GM23338 (cell line): ENCODE measurements at regions not wholly inside any gene's neighbourhood (a gene's known extent, or its start where the extent isn't known, plus 50 kb on each side); places are given as distances from the start of the nearest gene placed in this dataset.
"Not testable (repeated sequence)": the region's sequence is repeated elsewhere in the genome, so short reads cannot be mapped to it uniquely, and the experiment has no call there.

ENCODE experiments used
- CREB1 ChIP-seq: fragments of 250-450 bp; sonication (Bioruptor Pico); IDR thresholded peaks from 2 replicates; pipeline ENCODE4 v1.5.0; 2020; ENCODE audit warnings: low read depth, mild to moderate bottlenecking, moderate library complexity
- EZH2 ChIP-seq: fragments of 200-600 bp; sonication (generic); IDR thresholded peaks from one replicate; pipeline ENCODE4 v1.8.0; 2017; ENCODE audit warnings: antibody characterized with exemption, mild to moderate bottlenecking, low read depth; ENCODE audit not compliant: unreplicated experiment
- EZH2phosphoT487 ChIP-seq: fragments of 200-600 bp; sonication (generic); IDR thresholded peaks from one replicate; pipeline ENCODE4 v1.8.1; 2018; ENCODE audit warnings: antibody characterized with exemption; ENCODE audit not compliant: unreplicated experiment
- JUNB ChIP-seq: IDR thresholded peaks from one replicate; pipeline ENCODE4 v1.6.1; 2016; ENCODE audit warnings: antibody characterized with exemption; ENCODE audit not compliant: unreplicated experiment
- NANOG ChIP-seq: IDR thresholded peaks from 2 replicates; pipeline ENCODE4 v1.6.1; 2016; ENCODE audit warnings: antibody characterized with exemption, borderline replicate concordance
- POLR2AphosphoS5 ChIP-seq: IDR thresholded peaks from 2 replicates; pipeline ENCODE4 v1.6.1; 2016; ENCODE audit warnings: antibody characterized with exemption, low read depth
- STAT1 ChIP-seq: IDR thresholded peaks from one replicate; pipeline ENCODE4 v1.6.1; 2016; ENCODE audit warnings: antibody characterized with exemption; ENCODE audit not compliant: unreplicated experiment
- ZNF114 ChIP-seq: fragments of 250-450 bp; sonication (Bioruptor Pico); IDR thresholded peaks from 2 replicates; pipeline ENCODE4 v1.5.0; 2020; ENCODE audit warnings: mild to moderate bottlenecking, moderate library complexity
- ZNF331 ChIP-seq: fragments of 250-450 bp; sonication (Bioruptor Pico); IDR thresholded peaks from 2 replicates; pipeline ENCODE4 v1.5.0; 2020; ENCODE audit warnings: low read depth, mild to moderate bottlenecking, moderate library complexity
- TF ChIP-seq, protein P1 (sequence below), 2 experiments: fragments of 200-600 bp in 1 of 2; sonication (generic) in 1 of 2; conservative IDR thresholded peaks; 2 replicates each; pipeline versions ENCODE4 v1.5.1 to v1.6.1; 2016 to 2017; ENCODE audit warnings: antibody characterized with exemption in 2 of 2, low read depth in 2 of 2, mild to moderate bottlenecking in 2 of 2, moderate library complexity in 1 of 2
- TF ChIP-seq, protein P2 (sequence below): IDR thresholded peaks from one replicate; pipeline ENCODE4 v1.6.1; 2018; ENCODE audit warnings: antibody characterized with exemption; ENCODE audit not compliant: unreplicated experiment
- TF ChIP-seq, protein P3 (sequence below): fragments of 250-450 bp; sonication (Bioruptor Pico); IDR thresholded peaks from 2 replicates; pipeline ENCODE4 v1.5.0; 2020; ENCODE audit warnings: mild to moderate bottlenecking, moderate library complexity
- TF ChIP-seq, protein P4 (sequence below): IDR thresholded peaks from 2 replicates; pipeline ENCODE4 v1.6.1; 2016; ENCODE audit warnings: antibody characterized with exemption

DNA sequence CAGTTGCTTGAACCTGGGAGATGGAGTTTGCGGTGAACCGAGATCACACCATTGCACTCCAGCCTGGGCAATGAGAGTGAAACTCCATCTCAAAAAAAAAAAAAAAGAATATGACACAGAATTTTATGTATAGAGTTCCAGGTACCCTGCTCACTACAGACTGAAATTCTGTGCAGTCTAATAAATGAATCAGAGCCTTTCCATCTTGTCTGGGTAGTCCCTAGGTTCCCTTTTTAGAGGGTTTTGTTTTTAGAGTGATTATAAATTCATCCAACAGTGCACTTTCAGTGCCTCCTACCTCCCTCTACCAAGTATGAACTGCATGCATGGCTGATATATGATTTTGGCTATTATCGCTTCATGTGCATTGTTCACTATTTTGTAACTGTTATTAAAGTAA lies 107.9 kb upstream of the FBXO28 start:
- TF ChIP-seq, protein P1, sequence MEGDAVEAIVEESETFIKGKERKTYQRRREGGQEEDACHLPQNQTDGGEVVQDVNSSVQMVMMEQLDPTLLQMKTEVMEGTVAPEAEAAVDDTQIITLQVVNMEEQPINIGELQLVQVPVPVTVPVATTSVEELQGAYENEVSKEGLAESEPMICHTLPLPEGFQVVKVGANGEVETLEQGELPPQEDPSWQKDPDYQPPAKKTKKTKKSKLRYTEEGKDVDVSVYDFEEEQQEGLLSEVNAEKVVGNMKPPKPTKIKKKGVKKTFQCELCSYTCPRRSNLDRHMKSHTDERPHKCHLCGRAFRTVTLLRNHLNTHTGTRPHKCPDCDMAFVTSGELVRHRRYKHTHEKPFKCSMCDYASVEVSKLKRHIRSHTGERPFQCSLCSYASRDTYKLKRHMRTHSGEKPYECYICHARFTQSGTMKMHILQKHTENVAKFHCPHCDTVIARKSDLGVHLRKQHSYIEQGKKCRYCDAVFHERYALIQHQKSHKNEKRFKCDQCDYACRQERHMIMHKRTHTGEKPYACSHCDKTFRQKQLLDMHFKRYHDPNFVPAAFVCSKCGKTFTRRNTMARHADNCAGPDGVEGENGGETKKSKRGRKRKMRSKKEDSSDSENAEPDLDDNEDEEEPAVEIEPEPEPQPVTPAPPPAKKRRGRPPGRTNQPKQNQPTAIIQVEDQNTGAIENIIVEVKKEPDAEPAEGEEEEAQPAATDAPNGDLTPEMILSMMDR (conservative IDR thresholded peaks at IDR 0.05; ENCODE audit: low read depth in 2 of 2): not testable (repeated sequence)
- not testable (repeated sequence) for TF ChIP-seq EZH2; EZH2phosphoT487; STAT1; POLR2AphosphoS5; ZNF331 (CRISPR knock-in tag); JUNB; CREB1 (CRISPR knock-in tag); NANOG; ZNF114 (CRISPR knock-in tag)
- TF ChIP-seq, protein P2, sequence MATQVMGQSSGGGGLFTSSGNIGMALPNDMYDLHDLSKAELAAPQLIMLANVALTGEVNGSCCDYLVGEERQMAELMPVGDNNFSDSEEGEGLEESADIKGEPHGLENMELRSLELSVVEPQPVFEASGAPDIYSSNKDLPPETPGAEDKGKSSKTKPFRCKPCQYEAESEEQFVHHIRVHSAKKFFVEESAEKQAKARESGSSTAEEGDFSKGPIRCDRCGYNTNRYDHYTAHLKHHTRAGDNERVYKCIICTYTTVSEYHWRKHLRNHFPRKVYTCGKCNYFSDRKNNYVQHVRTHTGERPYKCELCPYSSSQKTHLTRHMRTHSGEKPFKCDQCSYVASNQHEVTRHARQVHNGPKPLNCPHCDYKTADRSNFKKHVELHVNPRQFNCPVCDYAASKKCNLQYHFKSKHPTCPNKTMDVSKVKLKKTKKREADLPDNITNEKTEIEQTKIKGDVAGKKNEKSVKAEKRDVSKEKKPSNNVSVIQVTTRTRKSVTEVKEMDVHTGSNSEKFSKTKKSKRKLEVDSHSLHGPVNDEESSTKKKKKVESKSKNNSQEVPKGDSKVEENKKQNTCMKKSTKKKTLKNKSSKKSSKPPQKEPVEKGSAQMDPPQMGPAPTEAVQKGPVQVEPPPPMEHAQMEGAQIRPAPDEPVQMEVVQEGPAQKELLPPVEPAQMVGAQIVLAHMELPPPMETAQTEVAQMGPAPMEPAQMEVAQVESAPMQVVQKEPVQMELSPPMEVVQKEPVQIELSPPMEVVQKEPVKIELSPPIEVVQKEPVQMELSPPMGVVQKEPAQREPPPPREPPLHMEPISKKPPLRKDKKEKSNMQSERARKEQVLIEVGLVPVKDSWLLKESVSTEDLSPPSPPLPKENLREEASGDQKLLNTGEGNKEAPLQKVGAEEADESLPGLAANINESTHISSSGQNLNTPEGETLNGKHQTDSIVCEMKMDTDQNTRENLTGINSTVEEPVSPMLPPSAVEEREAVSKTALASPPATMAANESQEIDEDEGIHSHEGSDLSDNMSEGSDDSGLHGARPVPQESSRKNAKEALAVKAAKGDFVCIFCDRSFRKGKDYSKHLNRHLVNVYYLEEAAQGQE: not testable (repeated sequence)
- TF ChIP-seq, protein P3, sequence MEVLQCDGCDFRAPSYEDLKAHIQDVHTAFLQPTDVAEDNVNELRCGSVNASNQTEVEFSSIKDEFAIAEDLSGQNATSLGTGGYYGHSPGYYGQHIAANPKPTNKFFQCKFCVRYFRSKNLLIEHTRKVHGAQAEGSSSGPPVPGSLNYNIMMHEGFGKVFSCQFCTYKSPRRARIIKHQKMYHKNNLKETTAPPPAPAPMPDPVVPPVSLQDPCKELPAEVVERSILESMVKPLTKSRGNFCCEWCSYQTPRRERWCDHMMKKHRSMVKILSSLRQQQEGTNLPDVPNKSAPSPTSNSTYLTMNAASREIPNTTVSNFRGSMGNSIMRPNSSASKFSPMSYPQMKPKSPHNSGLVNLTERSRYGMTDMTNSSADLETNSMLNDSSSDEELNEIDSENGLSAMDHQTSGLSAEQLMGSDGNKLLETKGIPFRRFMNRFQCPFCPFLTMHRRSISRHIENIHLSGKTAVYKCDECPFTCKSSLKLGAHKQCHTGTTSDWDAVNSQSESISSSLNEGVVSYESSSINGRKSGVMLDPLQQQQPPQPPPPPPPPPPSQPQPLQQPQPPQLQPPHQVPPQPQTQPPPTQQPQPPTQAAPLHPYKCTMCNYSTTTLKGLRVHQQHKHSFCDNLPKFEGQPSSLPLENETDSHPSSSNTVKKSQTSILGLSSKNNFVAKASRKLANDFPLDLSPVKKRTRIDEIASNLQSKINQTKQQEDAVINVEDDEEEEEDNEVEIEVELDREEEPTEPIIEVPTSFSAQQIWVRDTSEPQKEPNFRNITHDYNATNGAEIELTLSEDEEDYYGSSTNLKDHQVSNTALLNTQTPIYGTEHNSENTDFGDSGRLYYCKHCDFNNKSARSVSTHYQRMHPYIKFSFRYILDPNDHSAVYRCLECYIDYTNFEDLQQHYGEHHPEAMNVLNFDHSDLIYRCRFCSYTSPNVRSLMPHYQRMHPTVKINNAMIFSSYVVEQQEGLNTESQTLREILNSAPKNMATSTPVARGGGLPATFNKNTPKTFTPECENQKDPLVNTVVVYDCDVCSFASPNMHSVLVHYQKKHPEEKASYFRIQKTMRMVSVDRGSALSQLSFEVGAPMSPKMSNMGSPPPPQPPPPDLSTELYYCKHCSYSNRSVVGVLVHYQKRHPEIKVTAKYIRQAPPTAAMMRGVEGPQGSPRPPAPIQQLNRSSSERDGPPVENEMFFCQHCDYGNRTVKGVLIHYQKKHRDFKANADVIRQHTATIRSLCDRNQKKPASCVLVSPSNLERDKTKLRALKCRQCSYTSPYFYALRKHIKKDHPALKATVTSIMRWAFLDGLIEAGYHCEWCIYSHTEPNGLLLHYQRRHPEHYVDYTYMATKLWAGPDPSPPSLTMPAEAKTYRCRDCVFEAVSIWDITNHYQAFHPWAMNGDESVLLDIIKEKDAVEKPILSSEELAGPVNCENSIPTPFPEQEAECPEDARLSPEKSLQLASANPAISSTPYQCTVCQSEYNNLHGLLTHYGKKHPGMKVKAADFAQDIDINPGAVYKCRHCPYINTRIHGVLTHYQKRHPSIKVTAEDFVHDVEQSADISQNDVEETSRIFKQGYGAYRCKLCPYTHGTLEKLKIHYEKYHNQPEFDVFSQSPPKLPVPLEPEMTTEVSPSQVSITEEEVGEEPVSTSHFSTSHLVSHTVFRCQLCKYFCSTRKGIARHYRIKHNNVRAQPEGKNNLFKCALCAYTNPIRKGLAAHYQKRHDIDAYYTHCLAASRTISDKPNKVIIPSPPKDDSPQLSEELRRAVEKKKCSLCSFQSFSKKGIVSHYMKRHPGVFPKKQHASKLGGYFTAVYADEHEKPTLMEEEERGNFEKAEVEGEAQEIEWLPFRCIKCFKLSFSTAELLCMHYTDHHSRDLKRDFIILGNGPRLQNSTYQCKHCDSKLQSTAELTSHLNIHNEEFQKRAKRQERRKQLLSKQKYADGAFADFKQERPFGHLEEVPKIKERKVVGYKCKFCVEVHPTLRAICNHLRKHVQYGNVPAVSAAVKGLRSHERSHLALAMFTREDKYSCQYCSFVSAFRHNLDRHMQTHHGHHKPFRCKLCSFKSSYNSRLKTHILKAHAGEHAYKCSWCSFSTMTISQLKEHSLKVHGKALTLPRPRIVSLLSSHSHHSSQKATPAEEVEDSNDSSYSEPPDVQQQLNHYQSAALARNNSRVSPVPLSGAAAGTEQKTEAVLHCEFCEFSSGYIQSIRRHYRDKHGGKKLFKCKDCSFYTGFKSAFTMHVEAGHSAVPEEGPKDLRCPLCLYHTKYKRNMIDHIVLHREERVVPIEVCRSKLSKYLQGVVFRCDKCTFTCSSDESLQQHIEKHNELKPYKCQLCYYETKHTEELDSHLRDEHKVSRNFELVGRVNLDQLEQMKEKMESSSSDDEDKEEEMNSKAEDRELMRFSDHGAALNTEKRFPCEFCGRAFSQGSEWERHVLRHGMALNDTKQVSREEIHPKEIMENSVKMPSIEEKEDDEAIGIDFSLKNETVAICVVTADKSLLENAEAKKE (CRISPR knock-in tag): not testable (repeated sequence)
- TF ChIP-seq, protein P4, sequence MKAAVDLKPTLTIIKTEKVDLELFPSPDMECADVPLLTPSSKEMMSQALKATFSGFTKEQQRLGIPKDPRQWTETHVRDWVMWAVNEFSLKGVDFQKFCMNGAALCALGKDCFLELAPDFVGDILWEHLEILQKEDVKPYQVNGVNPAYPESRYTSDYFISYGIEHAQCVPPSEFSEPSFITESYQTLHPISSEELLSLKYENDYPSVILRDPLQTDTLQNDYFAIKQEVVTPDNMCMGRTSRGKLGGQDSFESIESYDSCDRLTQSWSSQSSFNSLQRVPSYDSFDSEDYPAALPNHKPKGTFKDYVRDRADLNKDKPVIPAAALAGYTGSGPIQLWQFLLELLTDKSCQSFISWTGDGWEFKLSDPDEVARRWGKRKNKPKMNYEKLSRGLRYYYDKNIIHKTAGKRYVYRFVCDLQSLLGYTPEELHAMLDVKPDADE: not testable (repeated sequence)
